B cell (primary cell): ENCODE measurements at regions not wholly inside any gene's neighbourhood (a gene's known extent, or its start where the extent isn't known, plus 50 kb on each side); places are given as distances from the start of the nearest gene placed in this dataset.

Experiments
- ATAC-seq: fragments of 200-7000 bp; cut with Tn5 transposase; one replicate; pipeline ENCODE4 v1.10.0; 2021; ENCODE audit warnings: low read depth, mild to moderate bottlenecking, moderate number of reproducible peaks, moderate library complexity
- CTCF ChIA-PET: fragments of 350-600 bp; sonication (Branson Sonifier 250); formaldehyde crosslinking; loops from one replicate; lab custom pipeline; 2021; ENCODE audit warnings: antibody characterized with exemption, inconsistent platforms; lab: Charles Lee
- POLR2A ChIA-PET: fragments of 350-600 bp; sonication (Branson Sonifier 250); formaldehyde crosslinking; loops from one replicate; lab custom pipeline; 2021; ENCODE audit warnings: antibody characterized with exemption; lab: Charles Lee
- DNase-seq: peaks from one replicate; pipeline ENCODE4 v3.0.0; 2013
- H2AFZ ChIP-seq: 2 replicates; pipeline ENCODE4 v1.6.1; 2012; ENCODE audit warnings: mild to moderate bottlenecking, low read depth, low read length; ENCODE audit not compliant: insufficient read depth, poor library complexity, severe bottlenecking
- H3K27ac ChIP-seq, 2 donors: 1 replicate in 1 of 2; 2 replicates in 1 of 2; pipeline ENCODE4 v1.5.1; 2012 to 2013; ENCODE audit warnings: low read length in 2 of 2, mild to moderate bottlenecking in 2 of 2, moderate library complexity in 1 of 2
- H3K27me3 ChIP-seq, 4 experiments: fragments of 200-600 bp in 1 of 4; sonication (generic) in 1 of 4; replicated peaks in 1 of 4; 1 replicate in 2 of 4; 2 replicates in 2 of 4; pipeline versions ENCODE4 v1.6.1 to v1.7.0; 2013 to 2016; ENCODE audit warnings: low read length in 3 of 4, mild to moderate bottlenecking in 2 of 4, mixed read lengths in 1 of 4, moderate library complexity in 1 of 4; ENCODE audit not compliant: insufficient read depth in 4 of 4, control insufficient read depth in 3 of 4; ENCODE audit errors: control extremely low read depth in 1 of 4
- H3K36me3 ChIP-seq, 2 experiments: replicated peaks in 1 of 2; 1 replicate in 1 of 2; 2 replicates in 1 of 2; pipeline versions ENCODE4 v1.6.1 to v1.7.1; 2013; ENCODE audit warnings: low read length in 1 of 2; ENCODE audit not compliant: insufficient read depth in 2 of 2, control insufficient read depth in 1 of 2; ENCODE audit errors: control extremely low read depth in 1 of 2, extremely low read depth in 1 of 2
- H3K4me1 ChIP-seq, 2 donors: fragments of 200-600 bp in 1 of 2; sonication (generic) in 1 of 2; 1 replicate in 1 of 2; 2 replicates in 1 of 2; pipeline versions ENCODE4 v1.5.1 to v1.6.1; 2013 to 2017; ENCODE audit warnings: low read length in 2 of 2; ENCODE audit not compliant: control insufficient read depth in 2 of 2, insufficient read depth in 2 of 2
- H3K4me2 ChIP-seq: replicated peaks from 2 replicates; pipeline ENCODE3; 2012; ENCODE audit warnings: mild to moderate bottlenecking, low read depth, low read length; ENCODE audit not compliant: poor library complexity, severe bottlenecking
- H3K4me3 ChIP-seq, 5 experiments: fragments of 200-600 bp in 1 of 5; sonication (generic) in 1 of 5; 1 replicate in 3 of 5; 2 replicates in 2 of 5; pipeline versions ENCODE4 v1.5.1 to v1.7.0; 2011 to 2016; ENCODE audit warnings: low read length in 4 of 5, mild to moderate bottlenecking in 4 of 5, low read depth in 2 of 5, control low read depth in 1 of 5, moderate library complexity in 1 of 5; ENCODE audit not compliant: insufficient read depth in 1 of 5; ENCODE audit errors: control extremely low read depth in 1 of 5, extremely low read depth in 1 of 5
- H3K79me2 ChIP-seq: fragments of 200-600 bp; sonication (generic); one replicate; pipeline ENCODE4 v1.6.0; 2016; ENCODE audit warnings: low read length; ENCODE audit not compliant: control insufficient read depth, insufficient read depth
- H3K9ac ChIP-seq: fragments of 200-600 bp; sonication (generic); 2 replicates; pipeline ENCODE4 v1.6.1; 2017; ENCODE audit warnings: mild to moderate bottlenecking, low read length, moderate library complexity
- H3K9me3 ChIP-seq, 3 donors: one replicate each; pipeline versions ENCODE4 v1.6.1 to v1.7.1; 2013; ENCODE audit warnings: low read length in 2 of 3; ENCODE audit not compliant: control insufficient read depth in 2 of 3, insufficient read depth in 1 of 3; ENCODE audit errors: control extremely low read depth in 1 of 3
- H4K20me1 ChIP-seq: 2 replicates; pipeline ENCODE4 v1.6.0; 2012; ENCODE audit warnings: mild to moderate bottlenecking, low read length; ENCODE audit not compliant: insufficient read depth, control insufficient read depth, poor library complexity, severe bottlenecking
- H3K27ac Mint-ChIP-seq: one replicate; pipeline ENCODE4 v1.8.0; 2021; ENCODE audit warnings: mixed read lengths
- H3K27me3 Mint-ChIP-seq: one replicate; pipeline ENCODE4 v1.8.0; 2021; ENCODE audit warnings: mixed read lengths
- H3K4me1 Mint-ChIP-seq: one replicate; pipeline ENCODE4 v1.8.0; 2021; ENCODE audit warnings: mixed read lengths
- H3K4me3 Mint-ChIP-seq: one replicate; pipeline ENCODE4 v1.8.0; 2021; ENCODE audit warnings: mixed read lengths
- H3K9me3 Mint-ChIP-seq: one replicate; pipeline ENCODE4 v1.8.0; 2022; ENCODE audit warnings: mixed read lengths; ENCODE audit not compliant: insufficient read depth
- CTCF ChIP-seq: fragments of 200-600 bp; IDR thresholded peaks from one replicate; pipeline ENCODE4 v1.8.0; 2022; ENCODE audit warnings: antibody characterized with exemption, mild to moderate bottlenecking
- EZH2 ChIP-seq: IDR thresholded peaks from 2 replicates; pipeline ENCODE4 v1.6.1; 2012; ENCODE audit warnings: borderline replicate concordance, low read depth, mild to moderate bottlenecking, moderate library complexity, low read length; ENCODE audit not compliant: insufficient read depth, poor library complexity, severe bottlenecking
- WGBS: methylation state at CpG from one replicate; pipeline ENCODE4 v1.1.5; 2013; ENCODE audit warnings: missing lambda C conversion rate; ENCODE audit not compliant: insufficient coverage; 5-methylcytosine and 5-hydroxymethylcytosine counted together
- intact Hi-C: fragments of 100-400 bp; cut with micrococcal nuclease; formaldehyde crosslinking; loops from one replicate; pipeline ENCODE4 v1.10.0; 2022

DNA sequence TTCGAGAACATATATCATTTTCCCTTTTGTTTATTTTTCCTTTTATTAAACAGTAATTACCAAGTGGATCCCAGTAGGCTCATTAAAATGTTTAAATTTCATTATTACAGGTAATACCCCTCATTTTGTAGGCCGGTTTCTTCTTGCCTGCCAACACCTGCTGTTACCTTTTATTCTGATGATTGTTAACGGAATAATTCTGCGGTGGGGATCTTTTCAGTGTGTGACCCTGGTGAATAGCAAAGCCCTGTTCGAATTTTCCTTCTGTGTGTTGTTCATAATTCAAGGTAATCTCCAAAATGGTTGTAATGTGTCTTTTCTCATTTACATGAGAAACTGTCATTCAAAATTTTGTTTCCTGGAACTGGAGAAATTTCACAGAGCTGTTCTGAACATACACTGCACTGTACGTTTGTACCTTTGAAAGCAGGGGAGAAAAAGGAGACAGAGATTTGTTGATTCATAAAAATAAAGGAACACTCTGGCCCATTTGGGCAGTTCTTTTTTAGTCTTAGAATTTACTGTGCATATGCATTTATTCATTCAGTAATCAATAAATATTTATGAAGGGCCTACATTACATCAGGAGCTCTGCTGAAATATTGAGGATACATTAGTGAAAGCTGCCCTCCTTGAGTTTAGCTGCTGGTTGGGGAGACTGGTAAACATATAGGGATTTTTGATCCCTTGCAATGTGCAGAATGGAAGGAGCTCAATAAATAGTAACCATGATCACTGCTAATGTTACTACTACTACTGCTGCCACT, 502.0 kb downstream of the QKI start:
- H3K9me3 Mint-ChIP-seq = no peaks in the 10 kb centered on the region
- H3K4me1 Mint-ChIP-seq = no peaks in the 10 kb centered on the region
- Histone ChIP-seq H3K27ac (no peak overlapping the region), H2AFZ (no peak overlapping the region), H3K36me3 (no peaks in the 10 kb centered on the region), H3K9ac (no peak overlapping the region), H3K9me3 (no peaks in the 10 kb centered on the region), H3K79me2 (no peaks in the 10 kb centered on the region), H3K4me1 (no peaks in the 10 kb centered on the region), H3K4me3 (no peak overlapping the region), H3K27me3 (peaks cover 0 to 4% (median 0%) of the 10 kb centered on the region in 4 experiments), H4K20me1 (no peaks in the 10 kb centered on the region), H3K4me2 (no peak overlapping the region)
- H3K27ac Mint-ChIP-seq = no peak overlapping the region
- WGBS = no CpG with 5 or more reads among the region's 6 CpGs
- H3K27me3 Mint-ChIP-seq = peaks cover 14% of the 10 kb centered on the region
- POLR2A ChIA-PET = no interaction called here
- CTCF ChIA-PET = no interaction called here
- intact Hi-C loops = no loop called here
- DNase-seq (no peak), ATAC-seq (no peak)
- no peak for TF ChIP-seq CTCF
- no peak for TF ChIP-seq EZH2
- H3K4me3 Mint-ChIP-seq = no peak overlapping the region

DNA sequence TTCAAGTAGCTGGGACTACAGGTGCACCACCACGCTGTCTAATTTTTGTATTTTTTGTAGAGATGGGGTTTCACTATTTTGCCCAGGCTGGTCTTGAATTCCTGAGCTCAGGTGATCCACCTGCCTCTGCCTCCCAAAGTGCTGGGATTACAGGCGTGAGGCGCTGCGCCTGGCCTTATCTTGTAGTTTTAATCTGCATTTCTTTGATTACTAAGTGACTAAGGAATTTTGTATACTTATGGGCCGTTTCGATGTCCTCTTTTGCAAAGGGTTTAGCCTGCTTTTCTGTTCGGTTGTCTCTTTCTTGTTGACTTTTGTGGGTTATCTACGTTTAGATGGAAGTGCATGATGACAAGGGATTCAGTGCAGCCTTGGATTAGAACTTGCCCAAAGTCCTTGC, 500.6 kb downstream of the QKI start:
- Histone ChIP-seq H3K36me3 (no peaks in the 10 kb centered on the region), H4K20me1 (no peaks in the 10 kb centered on the region), H3K27ac (no peak overlapping the region), H3K4me1 (no peaks in the 10 kb centered on the region), H2AFZ (no peak overlapping the region), H3K4me3 (no peak overlapping the region), H3K27me3 (peaks cover 0 to 4% (median 0%) of the 10 kb centered on the region in 4 experiments), H3K4me2 (no peak overlapping the region), H3K9me3 (no peaks in the 10 kb centered on the region), H3K79me2 (no peaks in the 10 kb centered on the region), H3K9ac (no peak overlapping the region)
- no peak for ATAC-seq
- no peaks in the 10 kb centered on the region for H3K9me3 Mint-ChIP-seq
- peaks cover 17% of the 10 kb centered on the region for H3K27me3 Mint-ChIP-seq
- 98% methylated on average over 6 of the region's 8 CpGs for WGBS
- H3K27ac Mint-ChIP-seq = no peak overlapping the region
- H3K4me3 Mint-ChIP-seq = no peak overlapping the region
- CTCF ChIA-PET = no interaction called here
- POLR2A ChIA-PET = no interaction called here
- intact Hi-C loops = no loop called here
- TF ChIP-seq CTCF (no peak), EZH2 (no peak)
- no peaks in the 10 kb centered on the region for H3K4me1 Mint-ChIP-seq
- no peak for DNase-seq
